LNCAP (cell line): ENCODE measurements at regions not wholly inside any gene's neighbourhood (a gene's known extent, or its start where the extent isn't known, plus 50 kb on each side); places are given as distances from the start of the nearest gene placed in this dataset.

ENCODE experiments used
- TF ChIP-seq, protein P1 (sequence below): fragments of 450-650 bp; IDR thresholded peaks from 2 replicates; pipeline ENCODE4 v1.5.1; 2017; ENCODE audit warnings: mild to moderate bottlenecking

DNA sequence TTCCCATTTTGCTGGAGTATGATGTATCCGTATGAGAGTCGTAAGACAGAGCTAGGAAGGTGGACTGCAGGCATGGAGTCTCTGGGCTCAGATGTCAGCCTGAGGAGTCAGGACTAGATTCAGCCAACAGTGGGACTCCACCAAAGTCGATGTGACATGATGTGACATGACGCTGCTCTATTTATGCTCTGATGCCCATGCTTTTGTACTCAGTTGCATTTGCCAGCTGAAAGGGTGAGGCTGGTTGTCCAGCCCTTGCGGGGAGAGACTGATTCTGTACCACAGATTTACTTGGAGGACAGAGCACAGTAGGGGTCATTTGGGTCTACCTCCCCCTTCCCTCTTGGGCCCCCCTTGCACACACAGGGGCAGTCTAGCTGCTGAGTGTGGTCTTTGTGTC lies 88.5 kb upstream of the ATG10 start:
- TF ChIP-seq, protein P1, sequence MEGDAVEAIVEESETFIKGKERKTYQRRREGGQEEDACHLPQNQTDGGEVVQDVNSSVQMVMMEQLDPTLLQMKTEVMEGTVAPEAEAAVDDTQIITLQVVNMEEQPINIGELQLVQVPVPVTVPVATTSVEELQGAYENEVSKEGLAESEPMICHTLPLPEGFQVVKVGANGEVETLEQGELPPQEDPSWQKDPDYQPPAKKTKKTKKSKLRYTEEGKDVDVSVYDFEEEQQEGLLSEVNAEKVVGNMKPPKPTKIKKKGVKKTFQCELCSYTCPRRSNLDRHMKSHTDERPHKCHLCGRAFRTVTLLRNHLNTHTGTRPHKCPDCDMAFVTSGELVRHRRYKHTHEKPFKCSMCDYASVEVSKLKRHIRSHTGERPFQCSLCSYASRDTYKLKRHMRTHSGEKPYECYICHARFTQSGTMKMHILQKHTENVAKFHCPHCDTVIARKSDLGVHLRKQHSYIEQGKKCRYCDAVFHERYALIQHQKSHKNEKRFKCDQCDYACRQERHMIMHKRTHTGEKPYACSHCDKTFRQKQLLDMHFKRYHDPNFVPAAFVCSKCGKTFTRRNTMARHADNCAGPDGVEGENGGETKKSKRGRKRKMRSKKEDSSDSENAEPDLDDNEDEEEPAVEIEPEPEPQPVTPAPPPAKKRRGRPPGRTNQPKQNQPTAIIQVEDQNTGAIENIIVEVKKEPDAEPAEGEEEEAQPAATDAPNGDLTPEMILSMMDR, result no peak

DNA sequence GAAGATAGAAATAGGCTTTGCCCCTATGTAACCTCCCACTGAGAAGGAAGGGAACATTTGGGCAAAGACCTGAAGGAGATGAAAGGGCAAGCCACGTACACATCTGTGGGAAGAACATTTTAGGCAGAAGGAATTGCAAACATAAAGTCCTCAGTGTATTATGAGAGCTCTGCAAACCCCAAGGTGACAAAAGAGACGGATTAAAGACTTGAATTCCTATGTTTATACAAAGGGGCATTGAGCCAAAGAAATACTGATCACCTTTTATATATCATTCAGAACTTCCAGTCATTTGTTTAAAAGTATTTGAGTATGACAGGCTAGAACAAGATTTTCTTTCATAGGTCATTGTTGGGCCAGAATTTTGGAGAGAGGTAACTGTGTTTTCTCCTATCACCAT lies 90.2 kb upstream of the ATG10 start:
- TF ChIP-seq, protein P1, result no peak

DNA sequence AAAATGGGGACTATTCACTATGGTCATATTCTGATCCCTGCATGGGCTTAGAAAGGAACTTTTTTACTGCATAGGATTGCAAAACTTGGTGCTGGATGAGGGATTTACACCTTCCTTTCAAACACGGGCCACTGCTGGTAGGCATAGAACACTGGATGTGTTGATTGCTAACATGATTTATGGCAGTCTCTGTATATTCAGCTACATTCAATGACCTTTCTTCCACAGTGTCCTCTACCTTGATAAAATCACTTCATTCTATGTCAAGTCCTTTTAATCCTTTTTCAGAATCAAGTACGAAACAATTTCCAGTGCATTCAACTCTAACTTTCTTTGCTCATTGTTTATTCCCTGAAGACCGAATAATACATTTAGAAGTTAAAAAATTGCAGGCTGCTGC lies 91.9 kb upstream of the ATG10 start:
- TF ChIP-seq, protein P1, result no peak

DNA sequence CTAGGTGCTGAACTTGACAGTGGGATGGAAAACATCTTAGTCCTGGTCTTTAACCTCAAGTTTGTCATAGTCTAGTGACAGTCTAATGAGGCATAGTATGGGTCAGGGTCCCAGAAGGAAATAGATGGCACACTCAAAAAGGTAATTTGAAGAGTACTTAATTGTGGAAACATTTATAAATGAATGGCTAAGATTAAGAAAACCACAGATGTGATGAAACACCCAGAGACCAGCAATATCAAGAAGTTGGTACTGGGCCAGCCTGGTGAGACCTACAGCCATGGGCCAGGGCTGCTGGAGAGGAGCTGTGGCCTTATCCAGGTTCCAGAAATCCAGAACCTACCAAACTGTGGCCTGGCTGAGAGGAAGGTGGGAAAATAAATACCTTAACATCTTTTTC lies 93.5 kb upstream of the ATG10 start:
- TF ChIP-seq, protein P1, result no peak

DNA sequence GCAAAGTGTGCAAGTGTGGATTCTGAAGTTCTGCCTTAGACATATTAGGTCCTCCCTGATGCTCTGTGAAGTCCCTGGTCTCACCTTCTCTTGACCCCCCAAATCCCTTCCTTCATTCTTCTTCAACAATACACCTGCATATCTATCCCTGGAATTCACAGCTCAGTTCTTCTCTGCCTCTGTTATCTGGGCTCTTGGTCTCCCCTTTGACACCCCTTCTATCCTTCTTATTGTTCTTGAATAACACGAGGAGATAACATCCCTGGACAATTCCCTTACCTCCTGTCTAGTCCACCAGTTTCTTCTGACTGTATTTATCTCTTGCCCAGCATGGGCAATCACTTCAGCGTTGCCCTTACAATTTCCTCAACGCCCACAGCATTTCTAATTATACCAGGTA lies 104.8 kb upstream of the ATG10 start:
- TF ChIP-seq, protein P1, result no peak

DNA sequence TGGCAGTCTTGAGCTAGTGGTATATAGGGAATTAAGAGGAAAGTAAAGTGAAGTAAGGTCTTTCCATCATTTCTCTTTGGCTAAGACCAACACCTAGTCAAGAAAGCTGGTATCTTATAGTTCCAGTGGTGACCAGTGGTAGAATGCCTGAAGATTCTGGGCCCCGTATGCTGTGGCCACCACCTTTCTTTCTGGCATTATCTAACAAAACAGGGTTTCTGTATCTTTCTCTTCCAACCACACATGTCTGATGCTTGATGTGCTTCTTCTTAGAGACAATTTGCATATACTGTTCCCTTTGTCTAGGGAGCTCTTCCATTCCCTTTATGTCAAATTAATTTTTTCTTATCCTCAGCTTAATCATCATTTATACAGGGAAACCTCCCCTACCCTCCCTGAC lies 109.9 kb upstream of the SSBP2 start:
- TF ChIP-seq, protein P1, result no peak

DNA sequence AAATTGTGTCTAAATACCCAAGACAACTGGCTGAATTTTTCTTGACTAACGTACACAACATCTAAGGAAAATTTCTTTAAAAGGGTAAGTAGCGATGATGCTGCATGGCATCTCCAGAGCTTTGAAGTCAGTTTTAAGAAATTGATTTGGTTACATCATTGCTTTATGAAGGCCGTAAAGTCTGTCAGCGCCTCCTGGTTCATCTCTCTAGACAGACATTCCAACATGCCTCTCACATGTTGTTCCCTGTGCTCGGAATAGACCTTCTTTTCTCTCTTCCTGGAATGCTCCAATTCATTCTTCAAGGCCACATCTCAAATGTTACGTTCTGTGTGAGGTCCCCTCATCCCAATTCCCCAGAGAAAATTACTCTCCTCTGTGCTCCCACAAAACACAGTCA lies 108.7 kb upstream of the SSBP2 start:
- TF ChIP-seq, protein P1, result no peak
